ENCODE measurements at regions not wholly inside any gene's neighbourhood (a gene's known extent, or its start where the extent isn't known, plus 50 kb on each side); places are given as distances from the start of the nearest gene placed in this dataset.

GRCh38 chr13:30126903-30127428 lies 180.4 kb downstream of the KATNAL1 start:
- DNase-seq (ENCODE audit: low read depth in 2 of 2): no peak

GRCh38 chr13:30125422-30126073 lies 181.8 kb downstream of the KATNAL1 start:
- DNase-seq (ENCODE audit: low read depth in 2 of 2): no peak

- no peak for DNase-seq (ENCODE audit: low read depth in 2 of 2)
These were observed 183.1 kb downstream of the KATNAL1 start for GRCh38 chr13:30124131-30124768.

DNA sequence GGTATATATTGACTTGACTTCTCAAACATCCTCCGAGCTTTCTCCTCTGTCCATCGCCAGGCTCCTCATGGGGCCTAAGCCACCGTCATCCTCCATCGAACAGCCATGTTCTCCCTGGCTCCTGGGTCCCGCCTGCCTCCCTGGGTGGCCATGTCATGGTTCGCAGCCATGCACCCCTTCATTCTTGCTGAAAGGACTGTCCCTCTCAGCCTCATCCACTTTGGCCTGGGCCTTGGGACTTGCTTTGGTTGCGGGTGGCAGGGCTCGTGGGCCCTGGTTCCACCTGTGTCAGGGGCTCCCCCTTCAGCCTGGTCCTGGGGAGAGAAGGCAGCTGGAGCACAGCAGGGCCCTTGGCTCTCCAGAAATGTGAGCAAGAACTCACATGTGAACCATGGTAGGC lies 183.8 kb downstream of the KATNAL1 start:
- DNase-seq (ENCODE audit: low read depth in 2 of 2): no peak

- no peak for DNase-seq (ENCODE audit: low read depth in 2 of 2)
These were observed 185.7 kb downstream of the KATNAL1 start for GRCh38 chr13:30121666-30122065.

GRCh38 chr13:30121244-30121643 lies 186.1 kb downstream of the KATNAL1 start:
- DNase-seq (ENCODE audit: low read depth in 2 of 2): no peak

DNA sequence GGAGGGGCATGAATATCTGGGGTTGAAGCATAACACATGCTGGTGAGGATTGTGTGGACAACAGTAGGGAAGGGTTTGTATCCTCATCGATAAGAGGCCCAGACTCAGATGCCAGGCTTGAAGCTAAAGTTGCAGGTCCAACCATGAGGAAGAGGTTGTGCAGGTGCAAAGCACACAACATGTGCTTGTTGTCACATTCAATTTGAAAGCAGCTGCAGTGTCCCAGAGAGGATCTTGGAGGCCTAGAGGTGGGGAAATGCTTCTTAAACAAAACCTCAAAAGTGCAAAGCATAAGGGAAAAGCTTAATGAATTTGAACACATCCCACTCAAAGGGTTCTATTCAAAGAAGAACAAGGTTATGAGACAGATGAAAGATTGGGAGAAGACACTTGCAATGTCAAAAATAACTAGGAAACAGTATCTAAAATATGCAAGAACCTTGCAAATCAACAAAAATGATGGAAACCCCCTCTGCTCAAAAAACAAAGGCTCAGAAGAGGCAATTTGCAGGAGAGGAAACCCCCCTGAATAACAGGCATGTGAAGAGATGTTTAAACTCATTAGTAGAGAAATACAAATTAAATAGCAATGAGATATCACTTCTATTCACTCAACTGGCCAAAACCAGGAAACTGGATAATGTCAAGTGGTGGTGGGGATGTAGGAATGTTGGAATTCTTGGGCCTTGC lies 187.1 kb downstream of the KATNAL1 start:
- DNase-seq (ENCODE audit: low read depth in 2 of 2): no peak

DNA sequence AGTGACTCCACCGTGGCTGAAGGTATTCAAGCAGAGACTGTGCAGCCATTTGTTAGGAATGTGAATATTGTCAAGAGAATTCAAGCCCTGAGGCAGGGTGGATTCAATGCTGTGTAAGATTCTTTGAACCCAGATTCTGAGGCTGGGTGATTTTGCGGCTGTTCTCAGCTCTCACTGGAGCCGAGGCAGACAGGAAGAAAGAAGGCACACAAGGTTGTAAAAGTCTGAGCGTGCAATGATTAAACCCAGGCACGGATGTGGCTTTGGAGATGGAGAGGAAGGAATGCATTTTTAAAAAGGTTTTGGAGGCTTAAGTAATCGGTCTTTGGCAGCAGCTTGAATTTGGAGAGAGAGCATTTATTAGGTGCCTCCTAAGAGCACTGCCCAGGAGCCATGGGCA lies 187.9 kb downstream of the KATNAL1 start:
- no peak for DNase-seq (ENCODE audit: low read depth in 2 of 2)

GRCh38 chr13:30116379-30116778 lies 191.0 kb downstream of the KATNAL1 start:
- no peak for DNase-seq (ENCODE audit: low read depth in 2 of 2)

DNA sequence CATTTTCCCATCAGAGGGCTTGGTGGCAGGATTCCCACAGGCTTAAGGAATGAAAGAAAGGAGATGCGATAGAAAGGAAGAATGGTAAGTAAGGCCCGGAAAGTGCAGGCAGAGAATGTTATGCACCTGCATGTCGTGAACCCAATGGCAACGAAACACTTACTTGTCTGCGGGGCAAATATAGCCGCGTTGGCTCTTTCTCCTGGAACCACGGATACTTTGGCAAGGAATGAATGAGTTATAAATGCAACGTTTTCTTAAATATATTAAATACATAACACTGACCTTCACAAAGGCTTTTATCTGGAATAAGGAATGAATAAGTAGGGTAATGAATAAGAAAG lies 192.1 kb downstream of the KATNAL1 start:
- no peak for DNase-seq (ENCODE audit: low read depth in 2 of 2)

DNA sequence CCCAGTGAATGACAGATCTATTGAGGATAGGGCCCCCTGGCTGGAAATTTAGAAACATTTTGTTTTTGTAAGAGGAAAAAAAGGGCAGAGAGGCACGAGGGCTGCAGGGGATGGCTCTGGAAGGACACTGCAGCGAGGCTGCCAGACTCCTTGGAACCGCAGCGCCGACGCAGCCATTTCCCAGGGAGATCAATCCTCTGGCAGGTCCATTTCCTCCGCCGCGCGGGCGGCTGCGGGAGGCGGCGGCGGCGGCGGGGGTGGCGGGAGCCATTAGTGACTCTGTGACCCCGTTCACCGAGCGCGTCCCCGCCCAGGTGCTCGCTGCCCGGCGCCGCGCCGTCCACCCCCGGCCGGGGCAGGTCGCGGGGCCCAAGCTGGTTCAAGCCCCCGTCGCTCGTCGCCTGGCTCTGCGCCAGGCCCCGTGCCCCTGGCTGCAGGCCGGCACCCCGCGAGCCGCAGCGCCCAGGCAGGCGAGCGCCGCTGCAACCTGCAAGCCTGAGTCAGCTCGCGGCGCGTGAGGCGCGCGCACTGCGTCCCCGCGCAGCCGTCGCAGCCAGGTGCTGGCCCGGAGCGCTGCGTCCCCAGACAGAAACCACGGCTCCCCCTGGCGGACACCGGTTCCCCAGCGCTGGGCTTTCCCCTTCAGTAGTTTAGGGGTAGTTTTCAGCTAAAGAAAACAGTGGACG lies 192.6 kb downstream of the KATNAL1 start:
- peak; percentile 84 for DNase-seq (ENCODE audit: low read depth in 2 of 2)

DNA sequence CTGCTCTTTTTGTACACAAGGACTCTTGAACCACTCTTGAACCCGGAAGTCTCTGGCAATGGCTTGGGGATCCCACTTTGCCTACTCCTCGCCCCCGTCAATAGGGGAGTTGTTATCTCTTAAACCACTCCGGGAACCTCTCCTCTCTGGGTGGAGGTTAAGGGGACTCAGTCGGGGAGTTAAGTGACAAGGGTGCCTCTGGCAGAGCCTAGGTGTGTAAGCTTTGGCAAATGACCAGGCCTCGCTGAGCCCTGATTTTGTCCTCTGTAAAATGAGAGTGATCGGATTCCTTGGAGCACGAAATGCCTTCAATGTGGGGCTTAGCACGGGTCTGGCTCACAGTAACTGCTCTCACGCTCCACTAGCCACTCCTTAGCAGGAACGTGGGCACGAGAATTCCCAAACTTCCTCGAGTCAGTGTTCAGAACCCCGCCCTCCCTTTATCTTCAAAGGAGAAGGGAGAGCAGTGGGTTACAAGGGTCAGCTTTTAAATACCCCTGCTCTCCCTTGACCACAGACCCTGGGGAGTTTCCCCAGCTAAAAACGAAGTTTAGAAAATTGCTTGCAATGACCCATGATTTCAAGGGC lies 193.3 kb downstream of the KATNAL1 start:
- no peak for DNase-seq (ENCODE audit: low read depth in 2 of 2)

GRCh38 chr13:30113551-30113950 lies 193.8 kb downstream of the KATNAL1 start:
- no peak for DNase-seq (ENCODE audit: low read depth in 2 of 2)

DNA sequence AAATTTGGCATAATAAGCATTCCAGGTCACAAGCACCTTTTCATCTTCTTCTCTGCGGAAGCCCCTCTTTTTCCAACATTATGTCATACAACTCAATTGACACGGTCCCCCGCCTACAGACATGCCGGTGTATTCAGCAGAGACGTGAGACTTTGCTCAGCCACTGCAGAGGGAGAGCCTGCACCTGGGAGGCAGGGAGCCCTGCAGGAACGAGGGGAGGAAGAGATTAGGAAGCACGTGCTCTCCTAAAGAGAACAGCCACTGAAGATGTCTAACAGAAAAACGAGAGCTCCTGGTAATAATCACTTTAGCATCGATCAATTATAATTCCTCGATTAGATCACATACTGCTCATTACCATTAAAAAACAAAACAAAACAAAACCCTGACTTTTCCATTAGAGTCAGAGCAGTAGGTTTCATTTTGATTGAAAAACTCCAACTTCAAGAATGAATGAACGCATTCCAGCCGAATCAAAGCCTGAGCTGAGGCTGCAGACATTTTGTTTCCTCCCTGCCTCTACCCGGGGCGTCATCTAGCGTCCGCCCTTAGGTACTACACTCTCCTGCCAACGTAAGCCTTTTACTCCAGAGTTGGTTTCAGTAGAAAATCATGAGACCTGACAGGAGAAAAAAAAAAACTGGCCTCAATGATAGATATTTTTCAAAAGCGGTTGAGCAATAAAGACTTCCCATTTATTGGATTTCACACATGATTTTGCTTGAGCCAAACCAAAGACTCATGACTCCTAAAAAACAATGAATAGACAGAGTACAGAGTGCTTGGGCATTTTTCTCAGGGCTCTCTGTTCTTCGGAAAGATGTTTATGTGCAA lies 194.5 kb downstream of the KATNAL1 start:
- peak; percentile 53 to 60 for DNase-seq (ENCODE audit: low read depth in 2 of 2)

DNA sequence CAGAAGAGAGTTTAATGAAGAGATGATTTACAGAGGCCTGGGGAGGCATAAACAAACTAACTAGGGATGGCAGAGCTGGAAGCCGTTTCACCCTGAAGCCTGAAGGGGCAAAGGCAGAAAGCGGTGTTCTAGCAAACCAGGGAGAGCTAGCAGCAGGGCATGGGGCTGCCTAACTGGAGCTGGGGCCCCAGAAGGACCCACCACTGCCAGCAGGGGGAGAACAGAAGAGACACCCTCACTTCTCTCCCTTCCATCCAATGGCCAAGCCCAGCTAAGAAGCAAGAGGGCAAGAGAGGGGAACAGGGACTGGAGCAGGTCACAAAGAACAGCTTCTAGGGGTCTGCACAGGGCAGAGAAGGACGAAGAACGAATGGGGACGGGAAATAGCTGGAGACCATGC lies 195.5 kb downstream of the KATNAL1 start:
- DNase-seq (ENCODE audit: low read depth in 2 of 2): no peak

DNA sequence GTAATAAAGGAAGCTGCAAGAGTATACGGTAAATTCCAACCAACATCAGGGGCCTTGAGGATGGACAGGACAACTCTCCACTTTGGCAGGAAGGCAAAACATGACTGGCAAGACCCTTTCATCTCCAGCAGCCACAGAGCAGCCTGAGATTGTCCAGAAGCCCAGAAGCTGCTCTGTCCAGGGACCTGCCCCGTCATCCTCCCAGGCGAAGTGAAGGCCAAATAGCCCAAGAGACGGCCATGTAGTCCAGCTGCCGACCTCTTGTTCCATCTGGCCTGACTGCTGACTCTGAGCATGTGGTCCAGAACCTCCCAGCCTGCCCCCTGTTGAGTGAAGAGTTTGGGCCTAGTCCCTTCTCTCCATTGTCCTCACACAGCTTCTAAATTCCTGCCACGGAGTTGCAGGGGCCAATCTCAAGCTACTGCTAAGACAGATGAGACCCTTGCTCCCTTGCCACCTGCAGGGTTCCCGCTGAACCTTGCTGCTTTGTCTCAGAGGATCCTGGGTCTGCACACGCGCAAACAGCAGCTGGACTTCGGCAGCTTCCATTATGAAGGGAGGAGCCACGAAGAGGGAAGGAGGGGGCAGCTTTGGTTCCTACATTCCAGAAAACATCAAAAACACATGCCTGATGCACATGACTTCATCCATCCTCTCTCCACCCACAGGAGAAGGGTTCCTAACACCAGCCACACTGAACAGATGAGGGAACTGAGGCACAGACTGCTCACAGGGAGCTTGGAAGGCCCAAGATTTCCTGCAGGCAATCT lies 196.9 kb downstream of the KATNAL1 start:
- DNase-seq (ENCODE audit: low read depth in 2 of 2): no peak

DNA sequence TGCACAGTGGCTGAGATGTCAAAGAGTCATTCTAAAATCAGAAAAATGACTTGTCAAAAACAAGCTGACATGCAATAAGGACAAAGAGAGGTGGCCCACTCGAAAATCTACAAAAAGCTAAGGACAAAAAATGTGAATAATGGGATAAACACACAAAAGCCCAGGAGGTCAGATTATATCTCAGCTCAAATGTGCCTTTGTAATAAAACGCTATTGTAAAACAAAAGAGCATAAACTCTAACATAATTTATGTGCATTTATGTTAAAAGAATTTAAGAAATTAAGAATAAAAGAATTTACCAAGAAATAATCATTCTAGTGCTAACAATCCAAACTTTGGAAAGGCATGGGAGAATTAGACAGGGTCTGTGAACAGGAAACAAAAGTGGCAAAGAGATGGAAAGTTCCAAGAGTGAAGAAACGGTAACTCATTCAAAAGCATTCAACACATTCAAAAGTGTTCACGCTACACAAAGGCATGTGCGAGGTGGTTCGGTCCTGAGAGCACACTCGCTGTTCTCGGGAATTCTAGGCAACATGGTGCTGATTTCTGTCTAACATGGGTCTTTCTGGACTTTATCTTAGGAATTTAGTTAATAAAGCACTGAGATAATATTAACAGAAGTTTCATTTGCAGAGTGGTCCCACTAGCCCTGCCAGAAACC lies 197.7 kb downstream of the KATNAL1 start:
- DNase-seq (ENCODE audit: low read depth in 2 of 2): no peak

DNA sequence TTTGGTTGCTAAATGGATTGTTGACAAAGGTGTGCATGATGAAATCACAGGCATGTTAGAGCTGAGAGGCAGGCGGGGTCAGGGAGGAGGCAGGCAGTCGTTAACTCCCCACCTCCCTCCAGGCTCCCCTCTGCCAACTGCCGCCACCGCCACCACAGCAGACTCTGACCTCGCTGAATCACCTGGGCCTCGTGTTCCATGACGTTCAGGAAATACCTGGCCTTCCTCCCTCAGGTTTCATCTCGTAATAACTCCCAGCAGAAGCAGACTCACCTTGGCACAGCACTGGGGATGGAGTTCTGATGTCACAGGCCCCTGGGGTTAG lies 198.5 kb downstream of the KATNAL1 start:
- no peak for DNase-seq (ENCODE audit: low read depth in 2 of 2)

DNA sequence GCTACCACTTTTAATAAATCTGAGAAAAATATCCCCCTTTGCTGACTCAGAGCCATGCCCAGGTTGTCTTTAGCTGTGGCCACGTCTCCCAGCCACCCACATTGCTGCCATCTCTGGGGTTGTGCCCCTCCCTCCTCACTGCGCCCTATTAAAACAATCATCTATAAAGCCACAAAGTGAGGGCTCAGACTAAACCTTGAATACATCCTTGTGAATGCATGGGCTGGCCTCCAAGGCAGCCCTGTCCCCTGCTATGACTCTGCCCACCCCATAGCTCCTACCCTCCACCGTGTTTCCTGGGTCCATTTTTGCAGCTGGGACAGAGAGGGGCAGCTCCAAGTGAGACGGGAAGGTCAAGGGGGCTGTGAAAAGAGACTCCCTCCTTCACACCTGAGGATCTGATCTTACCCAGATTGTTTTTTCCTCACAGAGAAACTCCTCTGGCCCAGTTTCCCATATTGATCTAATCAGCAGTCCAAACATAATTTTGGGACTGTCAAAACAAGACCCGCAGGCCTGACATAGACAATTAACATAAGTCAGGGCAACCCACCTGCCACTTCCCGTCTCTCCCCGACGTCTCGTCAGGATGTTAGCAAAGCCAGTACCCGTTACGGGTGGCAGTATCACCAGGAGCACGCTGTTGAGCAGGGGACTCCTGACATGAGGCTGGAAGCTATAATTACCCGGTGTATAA lies 199.0 kb downstream of the KATNAL1 start:
- no peak for DNase-seq (ENCODE audit: low read depth in 2 of 2)

Data from stimulated activated CD8-positive, alpha-beta memory T cell treated with anti-CD3 and anti-CD28 coated beads, Interleukin-15, amount 100 ng/mL, for 48 hours (primary cell).